ENCODE measurements at regions not wholly inside any gene's neighbourhood (a gene's known extent, or its start where the extent isn't known, plus 50 kb on each side); places are given as distances from the start of the nearest gene placed in this dataset.
A peak's percentile ranks its signal among the peaks of the same experiment; 100 is the strongest.
"Not testable (repeated sequence)": the region's sequence is repeated elsewhere in the genome, so short reads cannot be mapped to it uniquely, and the experiment has no call there.

GRCh38 chr17:83204230-83204725 is 124.9 kb downstream of the METRNL start:
- no peak overlapping the region for H3K4me3 ChIP-seq (ENCODE audit: low read depth, low read length)
- TF ChIP-seq, protein P1, sequence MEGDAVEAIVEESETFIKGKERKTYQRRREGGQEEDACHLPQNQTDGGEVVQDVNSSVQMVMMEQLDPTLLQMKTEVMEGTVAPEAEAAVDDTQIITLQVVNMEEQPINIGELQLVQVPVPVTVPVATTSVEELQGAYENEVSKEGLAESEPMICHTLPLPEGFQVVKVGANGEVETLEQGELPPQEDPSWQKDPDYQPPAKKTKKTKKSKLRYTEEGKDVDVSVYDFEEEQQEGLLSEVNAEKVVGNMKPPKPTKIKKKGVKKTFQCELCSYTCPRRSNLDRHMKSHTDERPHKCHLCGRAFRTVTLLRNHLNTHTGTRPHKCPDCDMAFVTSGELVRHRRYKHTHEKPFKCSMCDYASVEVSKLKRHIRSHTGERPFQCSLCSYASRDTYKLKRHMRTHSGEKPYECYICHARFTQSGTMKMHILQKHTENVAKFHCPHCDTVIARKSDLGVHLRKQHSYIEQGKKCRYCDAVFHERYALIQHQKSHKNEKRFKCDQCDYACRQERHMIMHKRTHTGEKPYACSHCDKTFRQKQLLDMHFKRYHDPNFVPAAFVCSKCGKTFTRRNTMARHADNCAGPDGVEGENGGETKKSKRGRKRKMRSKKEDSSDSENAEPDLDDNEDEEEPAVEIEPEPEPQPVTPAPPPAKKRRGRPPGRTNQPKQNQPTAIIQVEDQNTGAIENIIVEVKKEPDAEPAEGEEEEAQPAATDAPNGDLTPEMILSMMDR (conservative IDR thresholded peaks at IDR 0.05; ENCODE audit: low read depth, low read length): no peak
- no peak for DNase-seq (ENCODE audit: low read depth)

DNA sequence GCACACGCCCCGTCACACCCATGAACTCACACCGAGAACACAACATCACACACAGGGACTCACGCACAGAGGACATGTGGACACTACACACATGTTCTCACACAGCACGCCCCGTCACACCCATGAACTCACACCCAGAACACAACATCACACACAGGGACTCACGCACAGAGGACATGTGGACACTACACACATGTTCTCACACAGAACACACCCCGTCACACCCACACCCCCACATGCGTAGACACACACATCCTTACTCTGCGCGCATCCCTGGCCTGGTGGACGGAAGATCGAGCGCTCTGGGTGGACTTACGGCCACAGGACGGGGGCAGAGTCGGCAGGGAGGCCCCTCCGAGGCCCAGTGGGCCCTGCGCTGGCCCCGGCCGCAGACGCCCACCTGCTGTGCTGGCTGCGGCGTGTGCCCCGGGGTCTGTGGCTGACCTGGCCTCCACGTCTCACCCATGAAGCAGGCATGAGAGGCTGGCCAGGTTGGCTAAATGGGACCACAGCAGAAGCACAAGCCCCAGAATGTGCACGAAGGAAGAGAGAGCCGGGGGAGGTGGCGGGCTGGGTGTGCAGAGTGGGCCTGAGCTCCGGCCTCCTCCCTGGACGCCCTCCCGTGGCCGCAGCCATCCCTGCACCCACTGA is 125.5 kb downstream of the METRNL start:
- not testable (repeated sequence) for DNase-seq (ENCODE audit: low read depth); H3K4me3 ChIP-seq (ENCODE audit: low read depth, low read length)

DNA sequence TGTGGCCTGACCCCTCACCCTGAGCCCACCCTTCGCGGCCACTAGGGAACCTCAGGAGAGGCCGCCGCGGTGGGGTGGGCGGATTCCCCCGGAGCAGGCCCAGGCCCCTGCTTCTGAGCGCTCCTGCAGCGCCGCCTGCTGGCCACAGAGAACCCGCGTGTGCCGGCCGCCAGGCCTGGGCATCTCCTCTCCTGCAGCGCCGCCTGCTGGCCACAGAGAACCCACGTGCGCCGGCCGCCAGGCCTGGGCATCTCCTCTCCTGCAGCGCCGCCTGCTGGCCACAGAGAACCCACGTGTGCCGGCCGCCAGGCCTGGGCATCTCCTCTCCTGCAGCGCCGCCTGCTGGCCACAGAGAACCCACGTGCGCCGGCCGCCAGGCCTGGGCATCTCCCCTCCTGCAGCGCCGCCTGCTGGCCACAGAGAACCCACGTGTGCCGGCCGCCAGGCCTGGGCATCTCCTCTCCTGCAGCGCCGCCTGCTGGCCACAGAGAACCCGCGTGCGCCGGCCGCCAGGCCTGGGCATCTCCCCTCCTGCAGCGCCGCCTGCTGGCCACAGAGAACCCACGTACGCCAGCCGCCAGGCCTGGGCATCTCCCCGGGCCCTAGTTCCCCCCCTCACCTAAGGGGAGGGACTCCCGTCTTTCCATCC is 126.1 kb downstream of the METRNL start:
- not testable (repeated sequence) for DNase-seq (ENCODE audit: low read depth); H3K4me3 ChIP-seq (ENCODE audit: low read depth, low read length)
- TF ChIP-seq, protein P1 (conservative IDR thresholded peaks at IDR 0.05; ENCODE audit: low read depth, low read length): peak; percentile 32

- not testable (repeated sequence) for H3K4me3 ChIP-seq (ENCODE audit: low read depth, low read length); DNase-seq (ENCODE audit: low read depth)
Observed at GRCh38 chr17:83206036-83206394, 126.6 kb downstream of the METRNL start.

- not testable (repeated sequence) for H3K4me3 ChIP-seq (ENCODE audit: low read depth, low read length); DNase-seq (ENCODE audit: low read depth)
Observed at GRCh38 chr17:83206819-83207588, 127.6 kb downstream of the METRNL start.

GRCh38 chr17:83247001-83247400 is 167.6 kb downstream of the METRNL start:
- not testable (repeated sequence) for DNase-seq (ENCODE audit: low read depth); H3K4me3 ChIP-seq (ENCODE audit: low read depth, low read length)

Measured in epithelial cell of proximal tubule (primary cell).